Epithelial cell of prostate (primary cell): ENCODE measurements at regions not wholly inside any gene's neighbourhood (a gene's known extent, or its start where the extent isn't known, plus 50 kb on each side); places are given as distances from the start of the nearest gene placed in this dataset.
"Not testable (repeated sequence)": the region's sequence is repeated elsewhere in the genome, so short reads cannot be mapped to it uniquely, and the experiment has no call there.

Source experiments
- DNase-seq: peaks from one replicate; pipeline ENCODE4 v3.0.0-alpha.2; 2011; ENCODE audit warnings: low read depth, low spot score
- H3K27ac ChIP-seq: fragments of 450-650 bp; 2 replicates; pipeline ENCODE4 v1.5.1; 2017; ENCODE audit warnings: mild to moderate bottlenecking

- H3K27ac ChIP-seq: no peak overlapping the region
- no peak for DNase-seq
These were observed 100.1 kb upstream of the PLXNA2 start for GRCh38 chr1:208344202-208344857.

- no peak overlapping the region for H3K27ac ChIP-seq
- no peak for DNase-seq
These were observed 103.0 kb upstream of the PLXNA2 start for GRCh38 chr1:208347191-208347590.

GRCh38 chr1:208349694-208350330 is 105.6 kb upstream of the PLXNA2 start:
- H3K27ac ChIP-seq: no peak overlapping the region
- no peak for DNase-seq

GRCh38 chr1:208350815-208351214 is 106.6 kb upstream of the PLXNA2 start:
- no peak overlapping the region for H3K27ac ChIP-seq
- no peak for DNase-seq

- H3K27ac ChIP-seq: no peak overlapping the region
- DNase-seq: no peak
These were observed 107.7 kb upstream of the PLXNA2 start for GRCh38 chr1:208351838-208352237.

- not testable (repeated sequence) for DNase-seq, H3K27ac ChIP-seq
These were observed 109.6 kb upstream of the PLXNA2 start for GRCh38 chr1:208353797-208354196.

GRCh38 chr1:208357644-208358507 is 113.7 kb upstream of the PLXNA2 start:
- DNase-seq: no peak
- no peak overlapping the region for H3K27ac ChIP-seq

GRCh38 chr1:208358651-208359050 is 114.5 kb upstream of the PLXNA2 start:
- no peak overlapping the region for H3K27ac ChIP-seq
- DNase-seq: no peak

GRCh38 chr1:208362011-208362410 is 117.8 kb upstream of the PLXNA2 start:
- DNase-seq: no peak
- H3K27ac ChIP-seq: no peak overlapping the region

- no peak overlapping the region for H3K27ac ChIP-seq
- DNase-seq: no peak
These were observed 122.4 kb upstream of the PLXNA2 start for GRCh38 chr1:208366559-208366958.

GRCh38 chr1:208369045-208369444 is 124.9 kb upstream of the PLXNA2 start:
- DNase-seq: no peak
- no peak overlapping the region for H3K27ac ChIP-seq

- no peak overlapping the region for H3K27ac ChIP-seq
- no peak for DNase-seq
These were observed 125.5 kb upstream of the PLXNA2 start for GRCh38 chr1:208369658-208370057.

- H3K27ac ChIP-seq: no peak overlapping the region
- no peak for DNase-seq
These were observed 130.3 kb upstream of the PLXNA2 start for GRCh38 chr1:208374391-208374941.

- DNase-seq: no peak
These were observed 137.3 kb upstream of the PLXNA2 start for GRCh38 chr1:208381481-208381880.

GRCh38 chr1:208387908-208388811 is 144.0 kb upstream of the PLXNA2 start:
- H3K27ac ChIP-seq: no peak overlapping the region
- DNase-seq: no peak

More at GRCh38 chr1:208381481-208381880, 137.3 kb upstream of the PLXNA2 start:
- H3K27ac ChIP-seq: no peak overlapping the region

GRCh38 chr1:208393416-208393815 is 149.2 kb upstream of the PLXNA2 start:
- H3K27ac ChIP-seq: no peak overlapping the region
- no peak for DNase-seq

- no peak overlapping the region for H3K27ac ChIP-seq
- no peak for DNase-seq
These were observed 149.6 kb upstream of the PLXNA2 start for GRCh38 chr1:208393826-208394225.

- no peak for DNase-seq
- H3K27ac ChIP-seq: no peak overlapping the region
These were observed 153.1 kb upstream of the PLXNA2 start for GRCh38 chr1:208397286-208397685.

- H3K27ac ChIP-seq: no peak overlapping the region
These were observed 160.8 kb upstream of the PLXNA2 start for GRCh38 chr1:208405014-208405413.

GRCh38 chr1:208409176-208409575 is 165.0 kb upstream of the PLXNA2 start:
- H3K27ac ChIP-seq: no peak overlapping the region
- DNase-seq: no peak

More at GRCh38 chr1:208405014-208405413, 160.8 kb upstream of the PLXNA2 start:
- no peak for DNase-seq
